ENCODE measurements at regions not wholly inside any gene's neighbourhood (a gene's known extent, or its start where the extent isn't known, plus 50 kb on each side); places are given as distances from the start of the nearest gene placed in this dataset.

DNA sequence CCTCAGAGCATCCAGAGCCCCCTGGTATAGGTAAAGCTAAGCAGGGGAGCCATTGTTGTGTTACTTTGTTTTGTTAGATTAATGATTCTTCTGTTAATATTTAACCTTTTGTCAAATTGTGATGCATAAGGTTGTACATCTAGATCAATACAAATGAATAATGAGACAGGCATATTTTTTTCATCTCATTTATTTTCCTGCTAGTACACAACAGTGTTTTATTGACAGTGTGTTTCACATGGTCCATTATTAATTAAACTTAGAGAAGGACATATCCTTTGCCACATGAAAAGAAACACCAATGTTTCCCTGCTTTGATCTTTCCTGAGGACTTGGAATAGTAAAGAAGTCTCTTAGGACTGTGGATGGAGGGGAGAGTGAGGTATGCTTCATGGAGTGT, 543.6 kb upstream of the CFAP20DC start:
- DNase-seq (ENCODE audit: low read depth in 1 of 2, low spot score in 1 of 2) = no peak

DNA sequence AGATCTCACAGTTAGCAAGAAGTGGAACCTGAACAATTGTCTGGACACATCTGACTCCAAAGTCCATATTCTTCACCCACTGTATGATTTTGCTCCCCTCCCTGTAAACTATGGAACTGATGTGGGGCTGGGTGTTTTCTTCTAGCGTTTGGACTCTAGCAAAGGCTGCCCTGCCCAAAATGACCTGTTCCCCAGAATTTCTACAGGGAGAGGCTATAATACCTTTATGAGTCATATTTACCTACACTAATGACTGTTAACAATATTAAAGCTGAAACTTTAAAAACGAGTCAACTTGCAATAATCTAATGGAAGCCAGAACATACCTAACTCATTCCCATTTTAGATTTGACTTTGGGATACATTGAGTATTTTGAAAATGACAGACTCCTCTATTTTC, 531.2 kb upstream of the CFAP20DC start:
- no peak for DNase-seq (ENCODE audit: low read depth in 1 of 2, low spot score in 1 of 2)

DNA sequence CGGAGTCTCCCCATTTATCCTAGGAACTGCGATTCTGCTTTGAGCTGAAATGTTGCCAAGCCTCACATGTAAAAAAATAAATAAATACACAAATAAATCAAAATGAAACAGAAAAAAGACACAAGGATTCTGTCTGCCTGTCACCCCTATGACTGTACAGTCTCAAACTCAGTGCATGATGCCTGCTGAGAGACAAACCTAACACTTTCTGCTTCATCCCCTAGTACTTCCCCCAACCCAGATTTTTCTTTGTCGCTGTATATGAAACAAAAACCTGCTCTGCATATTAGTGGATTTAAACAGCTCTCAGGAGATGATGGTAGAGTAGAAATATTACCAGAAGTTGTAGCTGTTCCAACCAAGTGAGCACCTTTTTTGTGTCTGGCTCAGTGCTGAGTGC, 530.7 kb upstream of the CFAP20DC start:
- no peak for DNase-seq (ENCODE audit: low read depth in 1 of 2, low spot score in 1 of 2)

DNA sequence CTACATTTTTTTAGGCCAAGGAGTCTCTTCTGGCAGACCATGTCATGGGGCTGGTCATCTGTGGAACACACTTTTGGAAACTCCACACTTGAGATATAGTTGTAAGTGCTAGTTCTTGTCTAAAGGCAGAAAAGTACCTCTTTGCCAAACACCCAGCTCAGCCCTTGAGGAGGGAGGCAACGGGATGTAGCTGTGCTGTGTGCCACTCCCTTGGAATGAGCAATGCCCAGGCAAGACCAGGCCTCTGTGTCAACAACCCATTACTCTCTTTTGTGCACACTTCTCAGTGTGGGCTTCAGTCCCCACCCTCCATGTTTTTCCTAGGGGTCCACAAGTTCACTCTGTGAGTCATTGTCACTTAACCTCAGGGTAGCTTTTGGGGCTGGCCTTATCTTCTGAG, 528.3 kb upstream of the CFAP20DC start:
- no peak for DNase-seq (ENCODE audit: low read depth in 1 of 2, low spot score in 1 of 2)

DNA sequence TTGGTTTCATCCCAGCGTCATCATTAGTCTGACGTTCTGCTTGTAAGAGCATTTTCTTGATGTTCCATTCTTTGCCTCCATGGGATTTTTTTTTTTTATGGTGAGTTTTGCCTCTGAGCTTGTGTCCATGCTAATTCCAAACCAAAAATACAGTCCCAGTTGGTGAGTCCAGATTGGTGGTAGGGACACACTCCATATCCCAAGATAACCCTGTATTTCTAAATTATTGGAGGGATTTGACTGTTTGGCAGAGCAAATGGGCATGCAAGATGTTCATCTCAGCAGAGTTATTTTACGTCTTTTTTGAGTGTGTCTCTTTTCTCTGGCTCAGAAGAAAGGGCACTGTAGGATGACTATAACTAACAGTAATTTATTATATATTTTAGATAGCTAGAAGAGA, 526.8 kb upstream of the CFAP20DC start:
- no peak for DNase-seq (ENCODE audit: low read depth in 1 of 2, low spot score in 1 of 2)

DNA sequence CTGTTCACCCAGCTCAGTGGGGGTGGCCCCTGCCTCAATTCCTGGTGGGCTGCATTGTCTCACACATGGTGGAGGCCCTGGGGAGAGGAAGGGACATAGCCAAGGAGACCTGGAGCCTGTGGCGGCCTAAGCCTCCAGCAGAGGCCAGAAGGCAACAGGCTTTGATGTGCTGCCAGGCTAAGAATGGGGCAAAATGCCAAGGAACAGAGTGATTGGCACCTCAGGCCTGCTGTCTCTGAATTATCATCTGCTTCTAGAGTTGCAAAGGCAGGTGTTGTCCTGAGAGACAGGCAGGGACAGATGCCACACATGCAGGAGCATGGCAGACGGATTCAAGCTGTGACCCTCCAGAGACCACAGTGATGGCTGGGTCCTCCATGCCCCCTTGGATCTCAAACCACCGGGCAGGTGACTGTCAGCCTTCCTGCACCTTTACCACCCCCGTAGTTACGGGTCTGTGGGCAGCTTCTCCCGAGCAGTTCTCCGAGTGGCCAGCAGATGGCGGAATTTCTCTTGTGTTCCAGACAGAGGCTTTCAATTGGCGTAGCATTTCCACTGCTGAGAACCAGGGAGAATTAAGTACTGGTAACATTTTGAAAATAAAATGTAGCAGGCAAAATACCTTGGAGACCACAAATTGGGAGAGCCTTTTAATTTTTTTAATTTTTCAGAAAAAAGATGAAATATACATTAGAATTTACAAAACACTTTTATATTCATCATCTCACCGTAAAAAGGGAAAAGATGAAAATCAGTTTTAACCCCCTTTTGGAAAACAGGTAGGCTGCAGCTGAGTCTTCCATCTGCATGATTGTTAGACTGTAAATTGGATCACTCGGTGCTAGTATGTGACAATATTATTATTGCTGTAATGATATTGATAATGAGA, 525.5 kb upstream of the CFAP20DC start:
- peak; percentile 71 to 88 for DNase-seq (ENCODE audit: low read depth in 1 of 2, low spot score in 1 of 2)

DNA sequence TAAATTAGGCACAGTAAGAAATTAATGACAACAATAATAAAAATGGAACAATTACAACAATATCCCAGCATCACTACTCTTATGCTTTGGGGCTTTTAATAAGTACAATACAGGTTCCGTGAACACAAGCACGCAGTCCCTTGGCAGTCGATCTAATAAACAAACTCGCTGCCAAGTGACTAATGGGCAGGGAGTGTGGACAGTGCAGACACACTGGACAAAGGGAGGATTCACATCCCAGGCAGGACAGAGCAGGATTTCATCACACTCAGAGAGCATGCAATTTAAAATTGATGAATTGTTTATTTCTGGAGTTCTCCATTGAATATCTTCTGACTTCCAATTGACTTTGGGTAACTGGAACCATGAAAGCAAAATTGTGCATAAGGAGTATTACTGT, 524.1 kb upstream of the CFAP20DC start:
- no peak for DNase-seq (ENCODE audit: low read depth in 1 of 2, low spot score in 1 of 2)

DNA sequence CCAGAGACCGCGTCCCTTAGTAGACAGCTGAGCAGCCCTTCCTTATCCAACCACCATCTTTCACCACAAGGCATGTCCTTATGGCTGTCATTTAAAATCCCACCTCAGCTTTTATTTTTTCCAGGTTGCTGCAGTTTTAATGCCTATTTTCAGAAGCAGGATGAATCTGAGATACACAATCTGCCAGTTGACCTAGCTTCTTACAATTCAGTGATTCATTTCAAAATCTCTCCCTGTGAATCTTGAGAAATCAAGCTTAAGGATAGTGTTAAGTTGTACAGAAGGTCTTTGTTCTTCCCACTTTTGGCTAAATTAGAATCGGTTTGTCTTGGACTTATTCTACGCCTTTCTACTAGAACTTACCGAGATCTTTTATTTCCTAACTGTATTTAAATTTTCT, 522.3 kb upstream of the CFAP20DC start:
- no peak for DNase-seq (ENCODE audit: low read depth in 1 of 2, low spot score in 1 of 2)

DNA sequence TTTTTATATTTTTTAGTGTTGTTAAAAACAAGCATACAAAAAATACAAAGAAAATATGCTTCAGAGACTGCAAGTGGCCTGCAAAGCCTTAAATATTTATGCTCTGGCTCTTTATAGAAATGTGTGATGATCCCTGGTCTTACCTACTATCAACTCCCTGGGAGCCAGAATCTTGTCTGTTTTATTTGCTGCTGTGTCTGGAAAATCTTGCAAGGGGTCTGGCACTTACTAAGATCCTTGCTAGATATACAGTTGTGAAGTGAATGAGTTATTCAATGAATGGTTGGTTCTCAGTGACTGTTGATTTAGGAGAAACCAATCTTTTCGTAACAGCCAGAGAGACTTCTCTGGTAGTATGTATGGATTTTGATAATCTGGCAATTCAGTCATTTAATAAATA, 521.0 kb upstream of the CFAP20DC start:
- DNase-seq (ENCODE audit: low read depth in 1 of 2, low spot score in 1 of 2) = no peak

DNA sequence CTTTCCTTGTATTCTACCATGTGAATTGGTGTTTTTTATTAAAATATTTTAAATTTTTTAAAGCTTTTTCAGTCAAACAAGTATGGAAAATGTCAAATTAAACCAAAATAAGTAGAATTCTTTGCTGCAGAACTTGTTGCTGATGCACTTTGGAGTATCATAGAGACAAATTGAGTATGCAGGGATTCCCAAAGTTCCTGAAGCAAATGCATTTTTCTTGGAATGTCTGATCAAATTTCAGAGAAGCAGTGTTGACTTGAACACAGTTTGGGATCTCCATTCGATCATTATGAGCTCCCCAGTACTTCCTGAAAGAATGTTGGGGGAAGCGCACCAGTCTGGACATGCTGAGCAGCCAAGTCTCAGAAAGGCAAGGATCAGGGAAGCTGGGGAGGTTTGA, 517.8 kb upstream of the CFAP20DC start:
- DNase-seq (ENCODE audit: low read depth in 1 of 2, low spot score in 1 of 2) = no peak

DNA sequence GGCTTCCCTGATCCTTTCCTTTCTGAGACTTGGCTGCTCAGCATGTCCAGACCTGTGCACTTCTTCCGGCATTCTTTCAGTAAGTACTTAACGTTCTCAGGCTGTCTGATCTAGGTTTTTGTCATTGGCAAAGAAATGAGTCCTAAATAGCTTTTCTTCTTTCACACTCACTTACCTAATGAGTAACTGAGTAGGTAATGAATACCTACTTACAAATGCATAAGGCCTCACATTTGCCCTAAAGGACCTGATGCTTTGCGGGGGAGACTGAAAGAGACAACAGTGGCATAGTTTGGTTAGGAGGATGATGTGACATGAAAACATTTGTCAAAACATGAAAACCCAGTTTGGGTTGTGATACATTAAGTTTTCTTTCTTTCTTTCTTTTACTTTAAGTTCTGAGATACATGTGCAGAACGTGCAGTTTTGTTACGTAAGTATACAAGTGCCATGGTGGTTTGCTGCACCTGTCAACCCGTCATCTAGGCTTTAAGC, 516.7 kb upstream of the CFAP20DC start:
- DNase-seq (ENCODE audit: low read depth in 1 of 2, low spot score in 1 of 2) = no peak

DNA sequence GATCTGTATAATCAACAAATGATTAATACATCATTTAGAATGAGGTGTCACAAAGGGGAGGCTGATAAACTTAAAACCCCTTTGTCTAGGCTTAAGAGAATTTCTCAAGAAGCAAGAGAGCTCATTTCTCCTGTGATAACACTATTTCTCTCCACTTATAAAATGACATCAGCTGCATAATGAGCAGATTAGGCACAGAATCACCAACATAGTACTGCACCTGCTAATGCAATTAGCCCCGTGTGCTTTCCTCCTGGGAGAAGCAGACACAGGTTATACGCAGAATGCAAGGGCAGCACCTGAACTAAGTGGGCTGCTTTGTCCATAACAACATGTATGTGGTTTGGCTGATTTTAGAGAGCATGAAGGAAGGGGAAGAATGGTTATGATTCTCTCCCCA, 515.3 kb upstream of the CFAP20DC start:
- no peak for DNase-seq (ENCODE audit: low read depth in 1 of 2, low spot score in 1 of 2)

DNA sequence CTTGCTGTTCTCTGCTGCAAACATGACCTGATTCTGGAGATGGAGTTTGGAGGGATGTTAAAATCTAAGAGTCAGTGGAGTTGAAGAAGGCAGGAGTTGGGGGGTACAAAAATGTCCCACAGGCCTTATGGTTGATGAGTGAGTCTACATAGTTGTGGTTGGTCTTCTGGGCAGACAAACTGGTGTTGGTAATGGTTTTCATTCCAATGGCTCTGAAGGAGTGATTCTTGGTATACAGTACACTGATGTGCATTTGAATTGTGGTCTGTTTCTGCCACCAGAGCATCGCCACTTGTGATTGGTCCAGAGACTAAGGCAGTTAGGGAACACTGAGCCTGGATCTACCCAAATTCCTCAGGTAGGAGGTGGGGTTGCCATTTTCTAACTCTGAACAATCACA, 514.1 kb upstream of the CFAP20DC start:
- DNase-seq (ENCODE audit: low read depth in 1 of 2, low spot score in 1 of 2) = no peak

DNA sequence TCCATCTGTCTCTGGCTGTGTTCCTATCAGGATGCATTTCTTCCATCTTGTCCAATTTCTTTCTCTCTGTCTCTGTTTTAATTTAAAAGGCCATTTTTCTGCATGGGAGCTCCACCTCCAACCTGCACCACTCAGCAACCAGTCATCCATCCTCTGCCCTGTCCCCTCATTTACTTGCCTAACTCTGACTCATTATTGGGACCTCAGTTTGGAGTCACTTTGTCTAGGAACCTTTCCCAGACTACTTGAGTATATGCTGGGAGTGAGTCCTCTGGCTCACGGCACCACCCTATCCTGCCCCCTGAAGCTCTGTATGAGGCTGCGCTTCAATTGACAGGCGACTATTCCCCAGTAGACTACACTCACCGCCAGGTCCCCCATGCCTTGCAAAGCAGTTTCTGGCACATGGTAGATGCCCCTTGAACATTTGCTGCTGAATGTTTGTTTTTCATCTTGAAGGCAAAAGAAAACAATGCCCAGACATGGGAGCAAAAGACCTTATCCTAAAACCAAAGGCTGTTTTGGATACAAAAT, 513.3 kb upstream of the CFAP20DC start:
- DNase-seq (ENCODE audit: low read depth in 1 of 2, low spot score in 1 of 2) = no peak

DNA sequence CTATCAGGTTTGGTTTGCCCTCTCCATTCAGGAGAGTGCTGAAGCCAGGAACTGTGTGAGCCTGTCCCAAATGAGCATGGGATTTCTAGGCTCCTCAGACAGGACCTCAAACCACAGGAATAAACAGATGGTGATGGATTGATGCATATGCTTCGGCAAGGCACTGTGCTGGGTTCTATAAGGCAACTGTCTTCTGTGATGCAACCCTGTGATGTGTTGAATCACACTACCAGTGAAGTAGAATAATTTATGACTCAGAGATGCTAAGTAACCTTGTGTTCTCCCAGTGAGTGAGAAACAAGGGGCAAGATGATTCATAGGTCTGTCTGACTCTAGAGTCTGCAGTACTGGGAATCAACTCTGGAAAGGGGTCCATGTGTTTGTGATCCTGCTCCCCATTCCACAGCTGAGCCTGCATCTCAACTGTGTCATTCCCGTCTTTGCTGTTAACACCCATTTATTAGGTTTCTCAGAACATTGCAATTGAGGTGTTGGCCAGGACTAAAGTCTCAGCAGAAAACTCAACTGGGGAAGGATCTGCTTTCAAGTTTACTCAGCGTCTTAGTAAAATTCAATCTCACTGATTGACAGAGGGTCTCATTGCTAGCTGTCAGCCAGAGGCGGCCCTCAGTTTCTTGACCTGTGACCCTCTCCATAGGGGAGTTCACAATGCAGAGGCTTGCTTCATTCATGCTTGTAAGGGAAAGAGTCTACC, 510.1 kb upstream of the CFAP20DC start:
- DNase-seq (ENCODE audit: low read depth in 1 of 2, low spot score in 1 of 2) = no peak

DNA sequence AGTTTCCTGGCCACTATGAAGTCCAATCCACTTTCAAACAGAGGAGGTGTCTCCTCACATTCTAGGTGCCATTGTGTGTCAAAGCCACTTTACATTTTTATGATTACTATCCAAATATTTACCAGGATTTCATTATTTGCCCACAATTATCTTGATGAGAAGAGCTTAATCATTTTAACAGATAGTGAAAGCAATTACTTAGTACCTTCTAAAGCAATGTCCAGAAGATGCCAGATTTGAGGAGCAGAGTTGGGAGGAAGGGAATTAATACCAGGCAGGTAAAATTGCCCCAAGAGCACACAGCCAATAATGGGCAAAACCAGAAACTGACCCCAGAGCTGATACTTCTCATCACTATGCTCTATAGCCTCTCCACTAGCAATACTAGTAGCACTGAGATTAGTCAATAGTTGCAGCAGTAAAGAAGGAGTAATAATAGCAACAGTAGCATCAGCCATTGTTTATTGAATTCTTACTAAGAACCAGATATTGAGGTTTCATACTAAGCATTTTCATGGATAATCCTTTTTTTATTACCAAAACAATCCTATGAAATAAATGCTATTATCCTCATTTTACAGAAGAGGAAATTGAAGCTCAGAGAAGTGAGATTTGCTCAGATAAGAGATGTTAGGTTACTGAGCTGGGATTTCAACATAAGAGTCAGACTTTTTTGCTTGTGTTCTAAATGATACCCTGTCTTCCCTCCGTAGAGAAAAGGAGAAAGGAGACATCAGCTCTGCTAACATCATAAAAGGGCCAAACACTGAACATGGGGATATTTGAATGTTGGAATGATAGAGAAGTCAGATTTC, 509.3 kb upstream of the CFAP20DC start:
- DNase-seq (ENCODE audit: low read depth in 1 of 2, low spot score in 1 of 2) = no peak

DNA sequence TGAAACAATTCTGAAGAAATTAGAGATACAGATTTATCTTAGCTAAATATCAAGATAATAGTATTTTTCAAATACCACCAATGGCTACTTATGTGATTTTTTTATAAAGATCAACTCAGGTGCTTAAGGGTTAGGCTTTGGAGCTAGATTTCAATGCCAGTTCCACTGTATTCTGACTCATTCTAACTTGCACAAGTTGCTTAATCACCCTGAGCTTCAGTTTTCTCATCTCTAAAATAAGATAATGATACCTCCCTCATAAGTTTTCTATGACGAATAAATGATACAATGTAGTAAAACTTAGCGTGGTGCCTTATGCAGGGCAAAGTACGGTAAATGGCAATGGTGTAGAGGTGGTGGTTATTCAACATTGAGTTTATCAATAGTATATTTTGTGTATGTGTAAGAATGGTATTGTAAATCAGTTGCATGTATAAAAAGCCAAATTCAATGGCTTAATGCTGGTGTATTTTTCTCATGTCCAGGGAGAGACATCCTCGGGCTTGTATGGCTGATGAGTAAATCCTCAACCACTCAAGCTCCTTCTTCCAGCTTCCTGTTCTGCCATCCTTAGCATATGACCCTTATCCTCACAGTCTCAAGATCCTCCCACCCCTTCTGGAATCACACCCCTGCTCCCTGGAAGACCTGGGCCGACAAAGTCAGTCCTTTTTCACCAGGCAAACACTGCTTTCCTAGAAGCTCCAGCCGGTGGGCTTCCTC, 505.9 kb upstream of the CFAP20DC start:
- no peak for DNase-seq (ENCODE audit: low read depth in 1 of 2, low spot score in 1 of 2)

DNA sequence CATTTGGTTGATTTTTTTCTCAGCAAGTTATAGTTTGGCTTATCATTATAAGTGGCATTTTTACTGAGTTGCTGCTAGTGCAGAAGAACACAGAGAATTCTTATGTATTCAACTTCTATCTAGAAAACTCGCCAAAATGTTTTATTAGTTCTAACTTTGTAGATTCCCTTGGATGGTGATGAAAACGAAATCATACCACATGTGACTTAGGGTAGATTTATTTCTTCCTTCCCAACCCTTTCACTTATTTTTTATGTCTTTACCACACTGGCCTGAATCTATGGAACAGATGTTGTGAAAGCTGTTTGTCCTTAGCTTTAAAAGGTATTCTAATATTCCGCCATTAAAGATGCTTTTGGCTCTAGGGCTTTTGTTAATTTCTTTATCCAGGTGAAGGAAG, 503.3 kb upstream of the CFAP20DC start:
- DNase-seq (ENCODE audit: low read depth in 1 of 2, low spot score in 1 of 2) = no peak

DNA sequence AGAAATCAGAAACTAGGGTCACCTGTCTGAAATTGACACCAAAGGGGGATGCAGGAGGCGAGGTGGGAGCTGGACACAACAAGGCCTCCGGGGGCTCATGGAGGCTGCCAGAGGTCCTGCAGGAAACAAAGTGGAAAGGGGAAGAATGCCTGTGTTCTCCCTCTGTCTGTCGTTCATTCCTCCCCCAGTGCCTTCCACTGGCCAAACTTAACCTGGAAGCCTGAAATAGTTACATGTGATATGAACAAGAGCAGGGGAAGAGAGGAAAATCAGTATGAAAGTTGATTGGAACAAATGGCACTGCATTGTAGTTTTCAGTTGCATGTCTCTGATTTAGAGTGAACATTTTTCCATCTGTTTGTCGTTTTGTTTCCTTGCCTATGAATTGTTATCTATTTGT, 502.0 kb upstream of the CFAP20DC start:
- no peak for DNase-seq (ENCODE audit: low read depth in 1 of 2, low spot score in 1 of 2)

DNA sequence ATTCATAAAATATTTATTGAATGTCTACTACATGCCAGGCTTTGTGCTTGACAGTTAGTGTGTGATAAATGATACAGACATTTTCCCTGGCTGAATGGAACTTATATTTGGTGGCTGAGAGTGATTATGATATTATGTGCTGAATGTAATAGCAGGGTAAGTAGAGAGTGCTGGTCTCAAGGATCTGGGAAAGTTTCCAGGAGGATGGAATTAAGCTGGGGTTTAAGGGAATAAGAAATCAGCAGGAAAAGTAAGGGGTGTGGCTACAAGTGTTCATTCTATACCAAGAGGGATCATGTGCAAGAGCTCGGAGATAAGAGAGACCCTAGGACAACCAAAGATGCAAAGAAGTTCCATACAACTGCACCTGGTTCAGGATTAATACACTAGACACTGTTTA, 500.1 kb upstream of the CFAP20DC start:
- DNase-seq (ENCODE audit: low read depth in 1 of 2, low spot score in 1 of 2) = no peak

DNA sequence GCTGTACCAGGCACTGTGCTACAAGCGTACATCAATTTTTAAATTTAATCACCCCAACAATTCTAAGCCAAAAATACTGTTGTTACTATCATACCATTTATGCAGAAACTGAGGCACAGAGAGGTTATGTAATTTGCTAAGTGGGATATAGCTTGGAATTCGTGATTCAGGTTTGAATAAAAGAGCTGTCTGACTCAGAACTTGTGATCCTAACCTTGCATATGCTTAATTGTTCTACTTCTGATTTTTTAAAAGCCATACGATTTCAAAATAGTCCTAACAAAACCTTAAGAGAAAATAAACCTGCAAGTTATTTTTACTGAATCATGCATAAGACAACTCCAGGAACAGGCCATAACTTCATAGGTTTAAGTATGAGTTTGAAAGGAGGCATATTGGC, 498.0 kb upstream of the CFAP20DC start:
- DNase-seq (ENCODE audit: low read depth in 1 of 2, low spot score in 1 of 2) = no peak
